NAMALWA (cell line): ENCODE measurements at regions not wholly inside any gene's neighbourhood (a gene's known extent, or its start where the extent isn't known, plus 50 kb on each side); places are given as distances from the start of the nearest gene placed in this dataset.
A peak's percentile ranks its signal among the peaks of the same experiment; 100 is the strongest.

Experiments used
- DNase-seq: peaks from one replicate; pipeline ENCODE4 v3.0.0-alpha.2; 2015; ENCODE audit warnings: low spot score

- no peak for DNase-seq
These were observed 153.4 kb upstream of the PTCH1 start for GRCh38 chr9:95670122-95670521.

- DNase-seq: no peak
These were observed 152.5 kb upstream of the PTCH1 start for GRCh38 chr9:95669253-95669652.

GRCh38 chr9:95667789-95668188 lies 151.0 kb upstream of the PTCH1 start:
- no peak for DNase-seq

- DNase-seq: no peak
These were observed 150.0 kb upstream of the PTCH1 start for GRCh38 chr9:95666785-95667155.

- no peak for DNase-seq
These were observed 149.5 kb upstream of the PTCH1 start for GRCh38 chr9:95666096-95666784.

- no peak for DNase-seq
These were observed 136.5 kb upstream of the PTCH1 start for GRCh38 chr9:95653246-95653645.

- no peak for DNase-seq
These were observed 133.9 kb upstream of the PTCH1 start for GRCh38 chr9:95650720-95651119.

GRCh38 chr9:95649801-95650213 lies 133.0 kb upstream of the PTCH1 start:
- no peak for DNase-seq

GRCh38 chr9:95648225-95648624 lies 131.5 kb upstream of the PTCH1 start:
- no peak for DNase-seq

- no peak for DNase-seq
These were observed 129.2 kb upstream of the PTCH1 start for GRCh38 chr9:95645992-95646391.

- DNase-seq: no peak
These were observed 128.8 kb upstream of the PTCH1 start for GRCh38 chr9:95645579-95645978.

GRCh38 chr9:95644377-95644776 lies 127.6 kb upstream of the PTCH1 start:
- DNase-seq: no peak

GRCh38 chr9:95643619-95644018 lies 126.8 kb upstream of the PTCH1 start:
- DNase-seq: no peak

GRCh38 chr9:95642189-95642588 lies 125.4 kb upstream of the PTCH1 start:
- DNase-seq: peak; percentile 1

GRCh38 chr9:95641586-95641985 lies 124.8 kb upstream of the PTCH1 start:
- DNase-seq: peak; percentile 36

- no peak for DNase-seq
These were observed 123.6 kb upstream of the PTCH1 start for GRCh38 chr9:95640336-95640735.

- no peak for DNase-seq
These were observed 119.4 kb upstream of the PTCH1 start for GRCh38 chr9:95635986-95636671.

GRCh38 chr9:95634536-95634935 lies 117.8 kb upstream of the PTCH1 start:
- DNase-seq: no peak

GRCh38 chr9:95634114-95634513 lies 117.3 kb upstream of the PTCH1 start:
- DNase-seq: no peak

- DNase-seq: no peak
These were observed 112.8 kb upstream of the PTCH1 start for GRCh38 chr9:95629585-95629984.

GRCh38 chr9:95627802-95628201 lies 111.0 kb upstream of the PTCH1 start:
- no peak for DNase-seq

- no peak for DNase-seq
These were observed 110.3 kb upstream of the PTCH1 start for GRCh38 chr9:95626885-95627558.

GRCh38 chr9:95626341-95626740 lies 109.6 kb upstream of the PTCH1 start:
- no peak for DNase-seq
